ENCODE measurements at regions not wholly inside any gene's neighbourhood (a gene's known extent, or its start where the extent isn't known, plus 50 kb on each side); places are given as distances from the start of the nearest gene placed in this dataset.

- TF ChIP-seq POLR2A (IDR thresholded peaks at IDR 0.05) = no peak
- TF ChIP-seq, protein P1, sequence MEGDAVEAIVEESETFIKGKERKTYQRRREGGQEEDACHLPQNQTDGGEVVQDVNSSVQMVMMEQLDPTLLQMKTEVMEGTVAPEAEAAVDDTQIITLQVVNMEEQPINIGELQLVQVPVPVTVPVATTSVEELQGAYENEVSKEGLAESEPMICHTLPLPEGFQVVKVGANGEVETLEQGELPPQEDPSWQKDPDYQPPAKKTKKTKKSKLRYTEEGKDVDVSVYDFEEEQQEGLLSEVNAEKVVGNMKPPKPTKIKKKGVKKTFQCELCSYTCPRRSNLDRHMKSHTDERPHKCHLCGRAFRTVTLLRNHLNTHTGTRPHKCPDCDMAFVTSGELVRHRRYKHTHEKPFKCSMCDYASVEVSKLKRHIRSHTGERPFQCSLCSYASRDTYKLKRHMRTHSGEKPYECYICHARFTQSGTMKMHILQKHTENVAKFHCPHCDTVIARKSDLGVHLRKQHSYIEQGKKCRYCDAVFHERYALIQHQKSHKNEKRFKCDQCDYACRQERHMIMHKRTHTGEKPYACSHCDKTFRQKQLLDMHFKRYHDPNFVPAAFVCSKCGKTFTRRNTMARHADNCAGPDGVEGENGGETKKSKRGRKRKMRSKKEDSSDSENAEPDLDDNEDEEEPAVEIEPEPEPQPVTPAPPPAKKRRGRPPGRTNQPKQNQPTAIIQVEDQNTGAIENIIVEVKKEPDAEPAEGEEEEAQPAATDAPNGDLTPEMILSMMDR (IDR thresholded peaks at IDR 0.05) = no peak
These were observed 1131.1 kb downstream of the PCDH9 start for GRCh38 chr13:66098931-66099628.
